MM.1S (cell line): ENCODE measurements at regions not wholly inside any gene's neighbourhood (a gene's known extent, or its start where the extent isn't known, plus 50 kb on each side); places are given as distances from the start of the nearest gene placed in this dataset.

Experiments used
- EZH2 ChIP-seq: fragments of 300-600 bp; sonication (generic); optimal IDR thresholded peaks from 2 replicates; pipeline ENCODE3; 2017; ENCODE audit warnings: low read depth, mild to moderate bottlenecking, antibody characterized with exemption, low read length, mixed read lengths
- EZH2phosphoT487 ChIP-seq: fragments of 300-600 bp; sonication (generic); IDR thresholded peaks from 2 replicates; pipeline ENCODE4 v1.6.1; 2018; ENCODE audit warnings: antibody characterized with exemption, low read length
- TF ChIP-seq, protein P1 (sequence below): fragments of 300-600 bp; sonication (generic); IDR thresholded peaks from 2 replicates; pipeline ENCODE4 v1.5.1; 2016; ENCODE audit warnings: antibody characterized with exemption, low read length, mixed read lengths

DNA sequence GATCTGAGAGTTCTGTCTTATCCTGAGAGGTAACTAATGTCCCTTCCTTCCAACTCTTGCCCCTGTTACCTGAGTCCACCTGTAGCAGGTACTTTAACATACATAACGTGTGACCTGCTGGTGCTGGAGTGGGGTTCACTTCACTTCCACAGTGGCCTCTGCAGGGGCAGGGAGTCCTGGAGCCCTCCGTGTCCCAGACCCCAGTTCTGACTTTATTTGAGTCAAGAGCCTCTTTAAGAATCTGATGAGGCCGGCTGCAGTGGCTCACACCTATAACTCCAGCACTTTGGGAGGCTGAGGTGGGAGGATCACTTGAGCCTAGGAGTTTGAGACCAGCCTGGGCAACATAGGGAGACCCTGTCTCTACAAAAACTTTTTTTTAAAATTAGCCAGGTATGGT lies 117.0 kb upstream of the RET start:
- TF ChIP-seq, protein P1, sequence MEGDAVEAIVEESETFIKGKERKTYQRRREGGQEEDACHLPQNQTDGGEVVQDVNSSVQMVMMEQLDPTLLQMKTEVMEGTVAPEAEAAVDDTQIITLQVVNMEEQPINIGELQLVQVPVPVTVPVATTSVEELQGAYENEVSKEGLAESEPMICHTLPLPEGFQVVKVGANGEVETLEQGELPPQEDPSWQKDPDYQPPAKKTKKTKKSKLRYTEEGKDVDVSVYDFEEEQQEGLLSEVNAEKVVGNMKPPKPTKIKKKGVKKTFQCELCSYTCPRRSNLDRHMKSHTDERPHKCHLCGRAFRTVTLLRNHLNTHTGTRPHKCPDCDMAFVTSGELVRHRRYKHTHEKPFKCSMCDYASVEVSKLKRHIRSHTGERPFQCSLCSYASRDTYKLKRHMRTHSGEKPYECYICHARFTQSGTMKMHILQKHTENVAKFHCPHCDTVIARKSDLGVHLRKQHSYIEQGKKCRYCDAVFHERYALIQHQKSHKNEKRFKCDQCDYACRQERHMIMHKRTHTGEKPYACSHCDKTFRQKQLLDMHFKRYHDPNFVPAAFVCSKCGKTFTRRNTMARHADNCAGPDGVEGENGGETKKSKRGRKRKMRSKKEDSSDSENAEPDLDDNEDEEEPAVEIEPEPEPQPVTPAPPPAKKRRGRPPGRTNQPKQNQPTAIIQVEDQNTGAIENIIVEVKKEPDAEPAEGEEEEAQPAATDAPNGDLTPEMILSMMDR, result no peak
- TF ChIP-seq EZH2phosphoT487 (no peak), EZH2 (no peak)
